Peyer's patch (tissue), 4 donors: ENCODE measurements at regions not wholly inside any gene's neighbourhood (a gene's known extent, or its start where the extent isn't known, plus 50 kb on each side); places are given as distances from the start of the nearest gene placed in this dataset.

Experiments used
- POLR2A ChIP-seq, 2 donors: fragments of 450-650 bp; IDR thresholded peaks; one replicate each; pipeline ENCODE4 v1.5.1; 2017; ENCODE audit warnings: antibody characterized with exemption in 2 of 2, mild to moderate bottlenecking in 2 of 2, moderate library complexity in 2 of 2
- TF ChIP-seq, protein P1 (sequence below), 6 experiments: fragments of 450-650 bp in 4 of 6; fragments of 200-600 bp in 2 of 6; sonication (generic) in 1 of 6; IDR thresholded peaks; one replicate each; pipeline ENCODE4 v1.5.1; 2017 to 2019; ENCODE audit warnings: antibody characterized with exemption in 6 of 6, mild to moderate bottlenecking in 3 of 6, moderate library complexity in 1 of 6

- TF ChIP-seq, protein P1, sequence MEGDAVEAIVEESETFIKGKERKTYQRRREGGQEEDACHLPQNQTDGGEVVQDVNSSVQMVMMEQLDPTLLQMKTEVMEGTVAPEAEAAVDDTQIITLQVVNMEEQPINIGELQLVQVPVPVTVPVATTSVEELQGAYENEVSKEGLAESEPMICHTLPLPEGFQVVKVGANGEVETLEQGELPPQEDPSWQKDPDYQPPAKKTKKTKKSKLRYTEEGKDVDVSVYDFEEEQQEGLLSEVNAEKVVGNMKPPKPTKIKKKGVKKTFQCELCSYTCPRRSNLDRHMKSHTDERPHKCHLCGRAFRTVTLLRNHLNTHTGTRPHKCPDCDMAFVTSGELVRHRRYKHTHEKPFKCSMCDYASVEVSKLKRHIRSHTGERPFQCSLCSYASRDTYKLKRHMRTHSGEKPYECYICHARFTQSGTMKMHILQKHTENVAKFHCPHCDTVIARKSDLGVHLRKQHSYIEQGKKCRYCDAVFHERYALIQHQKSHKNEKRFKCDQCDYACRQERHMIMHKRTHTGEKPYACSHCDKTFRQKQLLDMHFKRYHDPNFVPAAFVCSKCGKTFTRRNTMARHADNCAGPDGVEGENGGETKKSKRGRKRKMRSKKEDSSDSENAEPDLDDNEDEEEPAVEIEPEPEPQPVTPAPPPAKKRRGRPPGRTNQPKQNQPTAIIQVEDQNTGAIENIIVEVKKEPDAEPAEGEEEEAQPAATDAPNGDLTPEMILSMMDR (IDR thresholded peaks at IDR 0.05), result no peak
- no peak for TF ChIP-seq POLR2A (IDR thresholded peaks at IDR 0.05)
Measured at GRCh38 chr12:83954956-83955601, 957.5 kb downstream of the SLC6A15 start.
